HG03060 (cell line): ENCODE measurements at regions not wholly inside any gene's neighbourhood (a gene's known extent, or its start where the extent isn't known, plus 50 kb on each side); places are given as distances from the start of the nearest gene placed in this dataset.
"Not testable (repeated sequence)": the region's sequence is repeated elsewhere in the genome, so short reads cannot be mapped to it uniquely, and the experiment has no call there.

ENCODE experiments used
- ATAC-seq: cut with Tn5 transposase; IDR thresholded peaks from one replicate; pipeline ENCODE4 v1.9.1; 2021; ENCODE audit warnings: low read depth, moderate number of reproducible peaks; ENCODE audit not compliant: unreplicated experiment

DNA sequence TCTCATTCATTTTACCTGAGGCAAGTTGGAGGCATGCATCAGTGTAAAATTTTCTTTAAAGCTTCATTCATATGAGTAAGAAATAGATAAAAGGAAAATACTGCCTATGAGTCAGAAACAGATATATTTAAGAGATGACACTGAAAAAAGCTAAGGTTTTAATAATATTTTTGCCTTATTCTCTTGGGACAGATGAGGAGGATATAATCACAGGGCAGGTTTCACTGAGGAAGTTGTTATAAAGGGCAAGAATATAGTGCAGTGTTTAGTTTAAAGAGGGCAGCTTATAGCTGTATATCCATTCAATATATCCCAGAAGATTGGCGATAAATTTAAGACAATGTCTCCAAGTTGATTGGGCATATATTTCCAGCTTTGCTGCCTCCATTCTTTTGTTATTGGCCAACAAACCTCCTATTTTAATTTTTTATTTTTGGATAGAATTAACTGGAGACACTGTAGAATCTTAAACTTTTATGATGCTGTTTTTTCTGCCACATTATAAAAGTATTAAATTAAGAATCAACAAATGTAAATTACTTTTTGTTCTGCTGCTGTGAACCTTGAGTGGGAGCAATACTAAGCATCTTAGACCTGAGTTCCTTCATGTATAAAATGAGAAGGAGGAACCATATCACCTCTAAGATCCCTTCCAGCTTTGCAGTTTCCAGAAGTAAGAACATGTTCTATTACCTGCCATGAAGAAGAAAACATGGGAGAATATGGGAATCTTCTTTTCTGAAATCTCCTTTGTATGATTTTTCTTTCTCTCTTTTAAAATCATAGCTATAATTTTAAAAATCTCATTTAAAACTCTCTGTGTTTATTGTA, 171.6 kb downstream of the S1PR1 start:
- ATAC-seq: peak; percentile 13

DNA sequence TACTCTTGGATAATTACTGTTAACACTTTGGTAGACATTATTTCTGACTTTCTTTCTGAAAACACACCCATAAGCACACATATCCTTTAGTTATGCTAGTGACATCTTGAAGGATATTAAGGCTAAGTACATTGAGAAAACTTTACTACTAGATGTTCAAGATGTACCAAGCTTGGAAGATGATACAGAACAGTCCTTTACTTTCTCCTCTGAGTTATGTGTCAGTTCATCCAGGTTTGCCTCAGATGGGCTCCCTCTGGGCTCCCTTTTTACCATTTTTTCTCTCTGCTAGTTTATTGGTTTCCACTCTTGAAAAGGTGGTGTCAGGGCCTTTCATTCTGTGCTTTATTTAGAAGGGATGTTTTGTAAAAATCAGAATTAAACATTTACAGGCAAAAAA, 172.3 kb downstream of the S1PR1 start:
- ATAC-seq: no peak

DNA sequence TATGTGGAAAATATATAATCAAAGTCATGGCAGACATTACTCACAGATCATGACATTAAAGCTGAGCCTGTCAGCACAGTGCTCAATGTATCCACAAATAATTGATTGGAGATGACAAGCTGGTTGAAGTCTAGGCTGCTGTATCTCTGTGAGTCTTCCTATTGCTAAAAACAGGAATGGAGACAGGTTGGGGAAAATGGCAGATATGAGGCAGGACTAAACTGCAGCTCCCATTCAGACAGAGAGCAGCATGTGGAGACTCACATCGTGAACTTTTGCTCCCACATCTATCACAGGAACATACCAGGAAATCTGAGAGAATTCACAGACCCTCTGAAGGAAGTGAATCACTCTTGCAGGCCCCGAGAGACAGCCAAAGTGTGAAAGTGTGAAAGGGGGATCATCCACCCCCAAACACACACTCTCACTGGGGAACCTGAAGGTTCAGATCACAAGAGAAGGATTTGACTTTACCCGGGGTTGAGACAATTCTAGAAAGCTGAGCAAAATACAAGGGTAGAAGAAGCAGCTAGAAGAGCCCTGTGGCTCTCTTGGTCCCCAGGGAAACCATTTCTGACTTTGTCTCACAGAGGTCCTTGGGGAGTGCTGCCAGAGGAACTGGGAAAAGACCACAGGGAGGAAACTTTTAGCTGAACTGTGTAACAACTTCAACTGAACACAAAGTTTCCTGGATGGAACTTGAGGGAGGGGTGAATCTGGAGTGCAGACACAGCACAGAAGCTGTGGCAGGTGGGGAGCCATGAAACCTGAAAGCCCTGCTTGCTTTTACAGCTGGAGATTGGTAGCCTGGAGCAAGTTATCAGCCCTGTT, 173.4 kb downstream of the S1PR1 start:
- peak; percentile 29 for ATAC-seq

DNA sequence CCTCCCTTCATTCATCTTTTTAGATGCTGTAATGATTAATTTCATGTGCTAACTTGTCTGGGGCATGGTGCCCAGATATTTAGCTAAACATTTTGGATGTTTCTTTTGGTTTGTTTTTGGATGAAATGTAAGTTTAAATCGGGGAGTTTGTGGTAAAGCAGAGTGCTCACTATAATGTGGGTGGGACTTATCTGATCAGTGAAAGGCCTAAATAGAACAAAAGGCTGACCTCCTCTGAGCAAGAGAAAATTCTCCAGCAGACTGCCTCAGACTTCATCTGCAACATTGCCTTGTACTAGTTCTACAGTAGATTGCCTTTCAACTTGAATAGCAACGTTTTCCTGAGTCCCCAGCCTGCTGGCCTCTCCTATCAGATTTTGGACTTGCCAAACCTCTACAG, 183.6 kb downstream of the S1PR1 start:
- no peak for ATAC-seq

DNA sequence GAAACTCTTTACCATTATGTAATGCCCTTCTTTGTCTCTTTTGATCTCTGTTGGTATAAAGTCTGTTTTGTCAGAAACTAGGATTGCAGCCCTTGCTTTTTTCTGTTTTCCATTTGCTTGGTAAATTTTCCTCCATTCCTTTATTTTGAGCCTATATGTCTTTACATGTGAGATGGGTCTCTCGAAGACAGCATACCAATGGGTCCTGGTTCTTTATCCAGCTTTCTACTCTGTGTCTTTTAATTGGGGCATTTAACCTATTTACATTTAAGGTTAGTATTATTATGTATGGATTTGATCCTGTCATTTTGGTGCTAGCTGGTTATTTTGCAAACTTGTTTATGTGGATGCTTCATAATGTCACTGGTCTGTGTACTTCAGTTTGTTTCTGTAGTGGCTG, 191.3 kb downstream of the S1PR1 start:
- not testable (repeated sequence) for ATAC-seq

DNA sequence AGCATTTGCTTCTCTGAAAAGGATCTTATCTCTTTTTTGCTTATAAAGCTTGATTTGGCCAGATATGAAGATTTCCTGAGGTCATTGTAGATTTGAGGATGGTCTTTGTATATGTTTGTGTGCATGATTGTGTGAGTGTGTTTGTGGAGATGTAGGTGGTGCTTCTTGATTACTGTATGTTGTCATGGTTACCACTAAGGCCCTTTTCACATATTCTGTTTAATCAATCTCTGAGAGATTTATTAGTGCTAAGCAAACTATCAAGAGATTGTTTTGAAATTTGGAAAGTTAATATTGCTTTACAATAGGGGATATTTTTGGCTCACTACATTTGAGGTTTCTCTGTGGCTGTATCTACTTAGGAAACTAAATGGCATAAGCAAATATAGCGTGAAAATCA, 191.7 kb downstream of the S1PR1 start:
- no peak for ATAC-seq

DNA sequence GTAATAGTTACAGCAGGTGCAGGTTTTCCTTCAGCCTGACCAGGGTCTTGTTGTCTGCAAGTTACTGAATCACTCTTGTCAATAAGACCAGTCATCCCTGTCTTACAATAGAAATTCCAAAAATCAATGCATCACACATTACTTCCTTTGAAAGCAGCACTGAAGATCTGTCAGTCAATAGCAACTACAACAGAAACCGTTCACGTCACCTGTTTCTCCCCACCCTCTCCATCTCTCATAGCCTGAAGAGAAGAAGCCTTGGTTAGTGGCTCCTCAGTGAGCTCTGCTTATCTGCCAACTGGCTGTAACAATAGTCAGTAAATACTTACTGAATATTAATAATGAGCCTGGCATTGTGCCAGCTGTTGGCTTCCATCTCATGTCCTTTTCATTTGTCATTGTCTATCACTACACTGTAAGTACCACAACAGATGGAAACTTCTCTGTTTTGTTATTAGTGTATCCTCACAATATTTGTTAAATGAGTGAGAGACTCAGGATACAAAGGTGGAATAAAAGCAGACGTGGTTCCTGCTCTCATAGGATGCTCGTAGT, 195.2 kb downstream of the S1PR1 start:
- ATAC-seq: no peak

DNA sequence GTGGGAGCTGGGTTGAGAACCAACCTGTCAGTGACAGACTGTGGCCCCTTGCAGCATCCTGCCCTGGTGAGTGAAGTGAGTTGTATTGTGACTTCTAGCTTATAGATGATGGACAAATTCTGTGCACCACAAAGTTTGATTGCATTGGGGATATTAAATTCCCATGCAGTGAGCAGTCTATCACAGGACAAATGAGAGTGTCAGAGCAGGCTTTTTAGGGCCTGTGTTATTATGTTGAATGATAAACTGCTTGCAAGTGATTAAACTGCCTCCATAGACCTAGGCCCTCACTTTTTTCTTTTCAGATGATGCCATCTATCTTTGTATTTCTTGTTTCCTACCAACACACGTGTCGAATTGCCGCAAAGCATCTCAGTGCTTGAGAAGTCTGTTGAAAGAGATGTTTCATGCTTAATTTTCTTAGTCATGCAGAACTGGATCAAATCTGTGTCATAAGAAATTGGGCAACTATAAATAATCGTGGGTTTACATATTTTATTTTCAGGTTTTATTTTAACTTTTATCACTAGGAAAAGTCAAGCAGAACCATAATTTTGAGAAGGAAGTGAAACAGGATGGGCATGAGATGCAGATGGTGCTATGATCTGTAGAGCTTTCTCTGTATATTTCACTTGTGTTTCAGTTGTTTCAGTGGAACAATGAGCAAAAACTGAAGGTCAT, 199.2 kb downstream of the S1PR1 start:
- peak; percentile 59 for ATAC-seq

DNA sequence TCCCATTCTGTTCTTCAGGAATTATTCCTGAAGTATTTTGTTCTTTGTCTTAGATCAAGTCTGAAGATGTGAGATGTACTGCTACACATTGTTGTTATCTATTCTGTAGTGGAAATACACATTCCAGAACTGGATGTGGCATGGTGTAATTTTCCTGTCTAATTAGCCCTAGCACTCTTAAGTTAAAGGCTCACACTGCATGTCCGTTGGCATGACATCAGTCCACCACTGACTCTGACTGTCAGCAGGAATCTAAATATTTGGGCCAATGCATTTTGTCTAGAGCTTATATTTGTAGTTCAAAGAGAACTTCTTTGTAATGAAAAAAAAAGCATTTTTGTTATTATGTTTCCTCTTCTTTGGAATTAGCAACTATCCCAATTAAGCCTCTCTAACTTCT, 201.0 kb downstream of the S1PR1 start:
- ATAC-seq: no peak

DNA sequence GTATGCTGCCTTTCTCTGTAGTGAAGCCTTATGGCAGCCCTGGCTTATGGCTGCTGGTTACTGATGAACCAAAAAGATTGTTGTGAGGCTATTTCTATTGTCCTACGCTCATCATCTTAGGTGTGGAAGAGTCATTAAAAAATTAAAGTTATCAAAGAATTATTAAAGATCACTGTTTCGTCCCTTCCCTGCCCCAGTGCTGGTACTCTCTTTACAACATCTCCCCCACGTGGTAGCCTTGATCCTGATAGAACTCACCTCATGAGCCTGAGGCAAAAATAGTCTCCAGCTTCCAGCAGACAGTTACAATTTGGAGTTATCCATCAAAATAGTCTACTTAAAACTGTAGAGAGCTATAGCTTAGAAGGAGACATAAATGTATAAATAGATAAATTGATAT, 201.5 kb downstream of the S1PR1 start:
- peak; percentile 38 for ATAC-seq

DNA sequence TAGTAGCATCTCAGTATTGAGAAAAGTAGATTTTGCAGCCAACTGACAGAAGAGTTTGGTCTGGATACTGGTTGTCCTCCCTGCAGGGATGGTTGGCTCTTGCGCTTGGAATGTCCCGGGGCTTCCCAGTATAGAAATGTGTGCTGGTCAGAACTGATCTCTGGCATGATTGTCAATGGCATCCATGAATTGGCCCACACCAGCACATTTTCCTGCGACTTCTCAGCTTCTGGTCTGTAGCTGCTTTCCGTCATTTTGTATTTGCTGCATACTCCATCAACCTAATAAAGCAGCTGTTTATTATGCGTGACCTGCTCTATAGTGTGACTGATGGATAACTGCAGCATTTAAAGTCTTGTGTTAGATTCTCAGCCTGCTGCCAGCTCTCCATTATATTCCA, 203.7 kb downstream of the S1PR1 start:
- no peak for ATAC-seq

DNA sequence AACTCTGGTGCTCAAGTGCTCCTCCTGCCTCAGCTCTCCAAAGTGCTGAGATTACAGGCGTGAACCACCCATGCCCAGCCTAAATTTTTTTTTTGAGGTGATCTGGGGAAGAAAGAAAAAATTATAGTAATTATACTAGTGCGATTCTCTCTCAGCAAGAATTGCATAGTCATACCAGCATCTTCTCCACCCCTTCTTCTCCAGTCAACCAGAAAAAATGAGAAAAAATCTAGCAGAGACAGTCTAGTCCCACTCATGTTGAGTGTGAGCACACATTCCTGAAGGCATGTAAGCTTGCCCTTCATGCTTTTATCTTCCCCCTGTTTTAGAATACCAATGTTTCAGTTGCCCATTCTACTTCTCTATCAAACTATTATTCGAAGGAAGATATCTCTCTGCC, 207.6 kb downstream of the S1PR1 start:
- peak; percentile 53 for ATAC-seq

DNA sequence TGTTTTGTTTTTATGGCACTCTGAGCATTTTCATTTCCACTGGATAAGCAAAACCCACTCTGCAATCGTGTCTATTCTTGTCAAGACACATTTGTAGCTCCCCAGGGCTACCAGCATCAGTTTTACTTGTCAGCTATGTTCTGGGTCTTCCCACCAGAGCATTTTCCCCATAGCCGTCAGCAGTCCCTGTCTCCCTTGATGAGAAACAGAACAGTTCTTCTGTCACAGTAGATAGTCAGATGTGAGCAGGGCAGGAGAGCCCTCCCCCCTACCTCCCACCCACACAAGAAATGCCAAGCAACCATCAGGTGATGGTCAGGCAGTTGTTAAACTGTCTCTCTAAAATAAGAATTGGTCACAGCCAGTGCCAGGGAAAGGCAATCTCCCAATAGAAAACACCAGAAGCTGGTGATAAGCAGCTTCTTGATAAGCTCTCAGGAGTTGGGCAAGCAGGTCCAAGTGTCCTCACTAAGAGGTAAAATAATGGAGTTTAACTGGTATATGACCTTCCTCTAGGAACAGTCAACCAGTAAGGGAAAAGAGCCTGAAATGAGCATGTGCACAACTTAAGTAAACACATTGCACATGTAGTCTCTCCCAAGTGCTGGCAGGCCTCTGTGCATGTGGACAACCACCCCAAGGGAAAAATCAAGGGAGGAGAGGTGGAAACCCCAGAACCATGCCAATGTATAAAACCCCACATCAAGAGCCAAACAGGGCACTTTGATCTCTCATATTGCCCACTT, 208.2 kb downstream of the S1PR1 start:
- ATAC-seq: peak; percentile 16

DNA sequence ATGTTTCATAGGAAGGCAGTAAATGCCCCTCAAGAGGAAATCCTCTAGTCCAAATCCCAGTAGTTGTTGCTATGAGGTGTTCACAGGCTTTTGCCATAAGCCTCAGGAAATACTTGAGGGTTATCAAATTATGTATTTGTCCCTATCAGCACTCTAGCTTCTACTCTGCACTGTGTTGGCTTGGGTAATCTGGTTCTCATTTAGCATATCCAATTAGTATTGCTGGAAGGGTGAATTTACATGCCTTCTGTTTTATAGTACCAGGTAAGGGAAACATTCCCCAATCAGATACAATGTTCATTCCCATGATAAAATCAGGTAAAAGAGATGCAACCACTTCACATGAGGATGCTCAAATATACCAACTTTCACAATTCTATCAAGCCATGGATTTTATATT, 211.2 kb downstream of the S1PR1 start:
- ATAC-seq: no peak

DNA sequence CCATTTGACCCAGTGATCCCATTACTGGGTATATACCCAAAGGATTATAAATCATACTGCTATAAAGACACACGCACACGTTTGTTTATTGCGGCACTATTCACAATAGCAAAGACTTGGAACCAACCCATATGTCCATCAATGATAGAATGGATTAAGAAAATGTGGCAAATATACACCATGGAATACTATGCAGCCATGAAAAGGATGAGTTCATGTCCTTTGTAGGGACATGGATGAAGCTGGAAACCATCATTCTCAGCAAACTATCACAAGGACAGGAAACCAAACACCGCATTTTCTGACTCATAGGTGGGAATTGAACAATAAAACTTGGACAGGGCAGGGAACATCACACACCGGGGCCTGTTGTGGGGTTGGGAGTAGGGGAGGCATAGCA, 213.9 kb downstream of the S1PR1 start:
- ATAC-seq: not testable (repeated sequence)

DNA sequence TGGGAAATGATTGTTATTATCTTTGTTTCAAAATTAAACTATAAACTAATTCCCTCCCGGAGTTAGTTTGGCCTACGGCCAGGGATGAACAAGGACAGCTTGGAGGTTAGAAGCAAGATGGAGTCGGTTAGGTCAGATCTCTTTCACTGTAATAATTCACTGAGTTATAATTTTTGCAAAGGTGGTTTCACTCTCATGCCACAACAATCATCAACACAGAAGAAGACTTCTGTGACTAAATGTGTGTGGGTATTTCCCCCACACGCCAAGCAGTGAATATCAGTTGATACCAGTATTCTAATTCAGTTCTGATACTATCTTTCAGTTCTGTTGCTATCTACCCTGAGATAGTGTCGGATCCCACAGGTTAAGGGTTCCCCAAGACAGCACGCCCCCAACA, 215.1 kb downstream of the S1PR1 start:
- ATAC-seq: no peak

DNA sequence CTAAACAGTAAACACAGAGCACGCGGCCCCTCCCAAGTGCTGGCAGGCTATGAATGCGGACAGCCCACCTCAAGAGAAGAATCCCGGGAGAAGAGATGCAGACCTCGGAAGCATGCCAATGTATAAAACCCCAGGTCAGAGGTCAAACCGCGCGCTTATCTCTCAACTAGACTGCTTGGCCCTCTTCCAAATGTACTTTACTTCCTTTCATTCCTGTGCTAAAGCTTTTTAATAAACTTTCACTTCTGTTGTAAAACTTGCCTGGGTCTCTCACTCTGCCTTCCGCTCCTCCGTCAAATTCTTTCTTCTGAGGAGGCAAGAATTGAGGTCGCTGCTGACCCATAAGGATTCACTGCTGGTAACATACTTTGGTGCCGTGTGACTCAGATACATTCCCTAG, 216.0 kb downstream of the S1PR1 start:
- ATAC-seq: no peak

DNA sequence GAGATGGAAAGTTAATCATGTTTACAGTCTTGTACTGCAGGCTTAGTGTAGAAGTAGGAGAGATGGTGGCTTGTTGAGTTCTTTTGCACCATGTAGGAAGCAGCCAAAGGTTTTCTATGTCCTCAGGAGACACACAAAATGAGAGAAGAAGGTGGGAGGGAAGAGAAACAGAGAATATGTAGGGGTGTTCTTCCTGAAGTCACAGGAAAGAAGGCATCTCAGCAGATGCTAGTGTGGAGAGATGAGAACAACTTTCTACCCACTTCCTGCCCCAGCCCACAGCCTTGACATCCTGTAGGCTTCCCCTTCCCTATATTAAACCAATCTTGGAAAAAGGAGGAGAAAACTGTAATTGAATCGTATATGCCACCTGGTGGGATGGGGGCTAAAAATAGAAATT, 217.0 kb downstream of the S1PR1 start:
- no peak for ATAC-seq

DNA sequence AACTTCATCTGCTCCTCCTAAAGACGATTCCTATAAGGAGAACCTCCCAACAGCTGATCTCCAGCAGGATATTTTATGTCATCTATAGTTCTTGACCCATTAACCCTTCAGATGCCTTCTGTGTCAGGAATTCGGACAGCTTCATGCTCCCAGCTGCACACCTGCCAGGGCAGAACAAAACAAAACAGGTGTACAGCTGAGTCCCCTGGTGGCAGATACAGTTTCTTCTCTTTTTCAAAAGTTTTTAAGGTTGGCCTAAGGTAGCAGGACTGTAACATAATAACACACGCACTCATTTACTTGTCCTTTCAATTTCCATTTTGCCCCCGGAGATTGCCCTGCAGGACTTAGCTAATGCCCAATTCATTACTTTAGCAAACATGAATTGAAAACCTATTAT, 218.3 kb downstream of the S1PR1 start:
- no peak for ATAC-seq

DNA sequence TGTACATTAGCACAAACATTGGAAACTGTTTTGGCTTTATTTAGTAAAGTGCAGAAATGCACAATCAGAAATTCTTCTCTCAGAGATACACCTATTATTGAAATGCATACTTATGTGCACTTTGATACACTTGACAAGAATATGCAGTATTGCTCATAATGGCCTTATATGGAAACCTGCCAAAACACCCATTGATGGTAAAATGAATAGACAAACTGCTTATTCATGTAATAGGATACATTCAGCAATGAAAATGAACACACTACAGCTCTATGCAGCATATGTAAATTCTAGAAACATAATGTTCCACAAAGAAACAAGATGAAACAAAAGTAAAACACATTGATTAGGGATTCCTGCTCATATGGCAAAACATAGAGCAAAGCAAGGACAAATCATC, 223.9 kb downstream of the S1PR1 start:
- no peak for ATAC-seq
